ENCODE measurements at regions not wholly inside any gene's neighbourhood (a gene's known extent, or its start where the extent isn't known, plus 50 kb on each side); places are given as distances from the start of the nearest gene placed in this dataset.
"Not testable (repeated sequence)": the region's sequence is repeated elsewhere in the genome, so short reads cannot be mapped to it uniquely, and the experiment has no call there.

DNA sequence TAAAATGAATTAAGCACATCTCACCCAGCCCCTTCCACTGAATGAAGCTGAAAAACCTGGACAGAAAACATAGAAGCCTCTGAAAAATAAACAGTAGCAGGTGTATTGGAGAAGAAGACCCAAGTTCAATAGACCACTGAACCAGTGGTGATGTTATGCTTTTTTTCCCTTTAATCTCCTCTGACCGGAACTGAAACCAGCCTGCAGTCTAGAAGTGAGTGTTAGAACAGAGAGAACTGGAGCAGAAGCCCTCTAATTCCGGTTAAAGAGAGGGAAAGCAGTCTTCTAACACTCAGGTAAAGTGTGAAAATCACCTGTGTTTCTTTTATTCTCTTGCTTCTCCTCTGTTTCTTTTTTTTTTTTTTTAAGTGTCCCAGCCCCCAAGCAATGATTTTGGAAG lies 83.5 kb upstream of the CCL21 start:
- no peak for DNase-seq (ENCODE audit: low read depth)

DNA sequence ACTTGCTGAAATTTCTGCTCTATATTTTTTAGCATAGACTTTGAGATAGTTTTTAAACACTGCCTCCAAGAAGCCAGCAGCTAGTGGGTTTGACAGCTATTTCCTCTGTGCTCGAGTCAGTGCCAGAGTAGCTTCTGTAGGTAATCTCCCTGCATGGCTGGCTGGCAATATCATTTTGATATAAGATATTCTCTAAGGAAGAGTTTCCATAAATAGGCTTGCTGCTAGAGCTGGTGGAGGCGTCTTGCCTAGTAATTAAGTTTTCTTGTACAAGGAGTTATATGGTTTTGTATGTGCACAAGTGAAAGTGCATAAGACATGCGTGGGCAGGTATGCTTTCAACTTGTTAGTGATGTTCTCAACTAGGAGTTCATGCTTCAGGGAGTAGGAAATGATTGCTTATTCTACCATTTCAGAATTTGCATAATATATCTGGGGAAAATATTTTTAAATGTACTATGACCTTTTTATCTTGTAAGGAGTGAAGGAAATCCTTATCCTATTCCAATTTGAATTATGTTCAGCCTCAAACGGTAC lies 74.1 kb upstream of the CCL21 start:
- no peak for DNase-seq (ENCODE audit: low read depth)

DNA sequence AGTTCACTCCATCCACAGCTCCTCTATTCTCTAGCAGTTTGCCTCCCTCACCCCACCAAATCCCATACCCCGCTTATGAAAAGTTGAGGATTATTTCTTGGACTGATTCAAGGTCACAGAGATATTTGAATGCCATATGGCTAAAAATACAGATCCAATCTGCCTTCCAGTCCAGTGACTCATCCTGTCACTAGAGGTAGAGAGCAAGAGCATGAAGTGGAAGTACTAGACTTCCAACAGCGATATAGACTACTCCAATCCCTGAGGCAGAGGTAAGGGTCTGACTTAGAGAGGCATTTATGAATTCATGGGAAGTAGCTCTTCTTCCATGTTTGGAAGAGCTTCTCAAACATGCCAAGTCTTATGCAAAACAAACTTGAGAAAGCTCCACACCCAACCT lies 72.4 kb upstream of the CCL21 start:
- DNase-seq (ENCODE audit: low read depth), result no peak

DNA sequence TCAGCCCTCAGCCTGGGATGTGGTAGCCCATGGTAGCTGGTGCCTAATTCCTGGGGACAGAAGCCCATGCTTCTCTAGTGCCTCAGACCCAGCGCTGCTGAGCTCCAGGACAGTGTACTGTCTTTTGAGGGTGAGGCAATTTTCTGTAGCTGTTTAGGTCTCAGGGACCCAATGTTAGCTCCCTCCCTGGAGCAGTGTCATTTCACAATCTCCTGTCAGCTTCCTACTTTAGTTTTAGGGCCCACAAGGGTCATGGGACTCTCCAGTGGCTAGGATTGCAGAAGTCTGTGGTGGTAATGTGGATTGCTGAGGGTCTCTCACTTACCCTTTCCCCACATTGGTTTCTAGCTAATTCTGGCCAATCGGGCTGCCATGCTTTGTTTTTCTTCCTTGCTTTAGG lies 67.7 kb upstream of the CCL21 start:
- no peak for DNase-seq (ENCODE audit: low read depth)

DNA sequence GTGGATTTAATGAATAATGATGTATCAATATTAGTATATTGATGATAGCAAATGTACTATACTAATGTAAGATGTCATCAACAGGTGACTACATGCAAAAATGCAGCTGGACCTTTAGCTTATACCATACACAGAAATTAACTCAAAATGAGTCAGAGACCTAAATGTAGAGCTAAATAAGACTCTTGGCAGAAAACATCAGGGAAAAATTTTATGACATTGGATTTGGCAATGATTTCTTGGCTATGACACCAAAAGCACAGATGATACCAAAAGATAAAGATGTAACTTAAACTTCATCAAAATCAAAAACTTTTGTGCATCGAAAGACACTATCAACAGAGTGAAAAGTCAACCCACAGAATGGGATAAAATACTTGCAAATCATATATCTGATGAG lies 64.0 kb upstream of the CCL21 start:
- DNase-seq (ENCODE audit: low read depth), result no peak

DNA sequence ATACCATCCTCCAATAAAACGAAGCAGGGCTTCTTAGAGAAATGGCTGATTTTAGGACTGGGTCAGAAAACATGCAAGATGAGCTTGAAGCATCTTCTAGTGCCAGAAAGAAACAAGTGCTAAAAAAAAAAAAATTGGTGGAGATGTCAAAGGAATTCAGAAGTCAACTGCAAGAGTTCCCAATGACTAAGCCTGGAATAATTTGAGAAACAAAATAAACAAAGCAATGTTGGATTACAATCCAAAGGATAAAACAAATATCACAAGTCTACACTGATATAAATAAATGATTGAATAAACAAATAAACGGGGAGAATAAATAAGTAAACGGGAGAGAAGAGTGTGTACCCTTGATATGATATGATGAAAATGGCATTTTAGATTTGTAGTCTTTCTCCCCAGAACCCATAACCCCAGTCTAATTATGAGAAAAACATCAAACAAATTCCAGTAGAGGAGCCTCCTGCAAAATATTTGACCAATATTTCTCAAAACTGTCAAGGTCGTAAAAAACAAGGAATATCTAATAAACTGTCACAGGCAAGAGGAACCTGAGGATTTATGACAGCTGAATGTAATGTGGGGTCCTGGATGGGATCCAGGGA lies 63.5 kb upstream of the CCL21 start:
- DNase-seq (ENCODE audit: low read depth), result no peak

DNA sequence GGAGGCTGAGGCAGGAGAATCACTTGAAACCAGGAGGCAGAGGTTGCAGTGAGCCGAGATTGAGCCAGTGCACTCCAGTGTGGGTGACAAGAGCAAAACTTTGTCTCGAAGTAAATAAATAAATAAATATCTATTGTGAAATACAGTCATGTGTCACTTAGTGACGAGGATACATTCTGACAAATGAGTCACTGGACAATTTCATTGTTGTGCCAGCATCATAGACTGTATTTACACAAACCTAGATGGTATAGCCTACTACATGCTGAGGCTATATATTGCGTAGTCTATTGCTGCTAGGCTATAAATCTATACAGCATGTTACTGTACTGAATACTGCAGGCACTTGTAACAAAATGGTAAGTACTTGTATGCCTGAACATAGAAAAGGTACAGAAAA lies 61.1 kb upstream of the CCL21 start:
- no peak for DNase-seq (ENCODE audit: low read depth)

DNA sequence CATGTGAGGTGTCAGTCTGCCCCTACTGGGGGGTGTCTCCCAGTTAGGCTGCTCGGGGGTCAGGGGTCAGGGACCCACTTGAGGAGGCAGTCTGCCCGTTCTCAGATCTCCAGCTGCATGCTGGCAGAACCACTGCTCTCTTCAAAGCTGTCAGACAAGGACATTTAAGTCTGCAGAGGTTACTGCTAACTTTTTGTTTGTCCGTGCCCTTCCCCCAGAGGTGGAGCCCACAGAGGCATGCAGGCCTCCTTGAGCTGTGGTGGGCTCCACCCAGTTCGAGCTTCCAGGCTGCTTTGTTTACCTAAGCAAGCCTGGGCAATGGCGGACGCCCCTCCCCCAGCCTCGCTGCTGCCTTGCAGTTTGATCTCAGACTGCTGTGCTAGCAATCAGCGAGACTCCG lies 57.2 kb upstream of the CCL21 start:
- not testable (repeated sequence) for DNase-seq (ENCODE audit: low read depth)

DNA sequence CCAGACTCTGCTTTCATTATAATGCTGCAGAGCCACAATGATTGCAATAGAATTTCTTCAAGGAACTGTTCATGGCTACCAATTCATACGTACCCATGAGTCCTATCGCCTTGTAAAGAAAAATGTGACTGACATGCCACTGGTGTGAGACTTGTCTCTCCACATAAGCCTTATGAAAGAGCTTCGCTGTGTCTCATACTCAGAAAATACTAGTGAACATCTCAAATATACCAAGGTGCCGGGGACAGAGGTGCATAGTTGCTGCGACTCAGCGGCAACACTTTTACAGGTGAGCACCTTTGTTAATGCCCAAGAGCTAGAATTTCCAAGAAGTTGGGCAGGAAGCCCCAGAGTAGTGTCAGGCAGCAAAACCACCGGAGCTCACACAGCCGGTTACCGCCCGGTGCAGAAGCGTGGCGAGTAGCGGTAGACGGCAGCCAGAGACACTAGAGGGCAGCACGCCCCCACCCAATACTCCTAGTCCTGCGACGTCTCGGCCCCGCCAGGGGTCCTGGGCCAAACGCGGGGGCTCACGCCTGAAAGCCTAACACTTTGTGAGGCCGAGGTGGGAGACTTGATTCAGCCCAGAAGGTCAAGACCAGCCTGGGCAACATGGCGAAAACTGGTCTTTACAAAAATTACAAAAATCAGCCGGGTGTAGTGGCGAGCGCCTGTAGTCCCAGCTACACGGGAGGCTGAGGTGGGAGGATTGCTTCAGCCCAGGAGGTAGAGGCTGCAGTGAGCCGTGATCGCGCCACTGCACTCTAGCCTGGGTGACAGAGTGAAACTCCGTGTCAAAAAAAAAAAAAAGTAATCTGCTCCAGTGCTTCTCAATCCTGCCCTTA lies 50.5 kb upstream of the CCL21 start:
- DNase-seq (ENCODE audit: low read depth), result not testable (repeated sequence)

Measured in stimulated activated CD8-positive, alpha-beta memory T cell treated with anti-CD3 and anti-CD28 coated beads, Interleukin-12 subunit alpha, Interleukin-12 subunit beta, amount 100 ng/mL, for 4 hours (primary cell).